ELR (cell line): ENCODE measurements at regions not wholly inside any gene's neighbourhood (a gene's known extent, or its start where the extent isn't known, plus 50 kb on each side); places are given as distances from the start of the nearest gene placed in this dataset.
"Not testable (repeated sequence)": the region's sequence is repeated elsewhere in the genome, so short reads cannot be mapped to it uniquely, and the experiment has no call there.

Experiments used
- DNase-seq: peaks from one replicate; pipeline ENCODE4 v3.0.0-alpha.2; 2015; ENCODE audit warnings: low read depth

- no peak for DNase-seq
These were observed 190.3 kb upstream of the LMCD1 start for GRCh38 chr3:8311321-8311720.

GRCh38 chr3:8312685-8313084 lies 188.9 kb upstream of the LMCD1 start:
- DNase-seq, result no peak

- DNase-seq, result no peak
These were observed 187.9 kb upstream of the LMCD1 start for GRCh38 chr3:8313560-8314267.

GRCh38 chr3:8315526-8315925 lies 186.1 kb upstream of the LMCD1 start:
- DNase-seq, result not testable (repeated sequence)

- DNase-seq, result peak; percentile 16
These were observed 183.7 kb upstream of the LMCD1 start for GRCh38 chr3:8317661-8318649.

GRCh38 chr3:8319935-8320634 lies 181.5 kb upstream of the LMCD1 start:
- peak; percentile 82 for DNase-seq

GRCh38 chr3:8320711-8321458 lies 180.7 kb upstream of the LMCD1 start:
- DNase-seq, result no peak

- DNase-seq, result peak; percentile 43
These were observed 176.9 kb upstream of the LMCD1 start for GRCh38 chr3:8324747-8325146.

GRCh38 chr3:8325306-8325705 lies 176.3 kb upstream of the LMCD1 start:
- DNase-seq, result no peak

- not testable (repeated sequence) for DNase-seq
These were observed 175.8 kb upstream of the LMCD1 start for GRCh38 chr3:8325833-8326232.

- DNase-seq, result no peak
These were observed 173.9 kb upstream of the LMCD1 start for GRCh38 chr3:8327739-8328138.

- no peak for DNase-seq
These were observed 172.7 kb upstream of the LMCD1 start for GRCh38 chr3:8328967-8329366.

- DNase-seq, result no peak
These were observed 172.0 kb upstream of the LMCD1 start for GRCh38 chr3:8329598-8329997.

- DNase-seq, result peak; percentile 8
These were observed 165.2 kb upstream of the LMCD1 start for GRCh38 chr3:8336456-8336855.

GRCh38 chr3:8338424-8338823 lies 163.2 kb upstream of the LMCD1 start:
- no peak for DNase-seq

GRCh38 chr3:8341821-8342247 lies 159.8 kb upstream of the LMCD1 start:
- no peak for DNase-seq

- no peak for DNase-seq
These were observed 158.6 kb upstream of the LMCD1 start for GRCh38 chr3:8343058-8343457.

GRCh38 chr3:8345398-8345797 lies 156.2 kb upstream of the LMCD1 start:
- DNase-seq, result peak; percentile 1

- no peak for DNase-seq
These were observed 153.5 kb upstream of the LMCD1 start for GRCh38 chr3:8348076-8348475.

- no peak for DNase-seq
These were observed 149.1 kb upstream of the LMCD1 start for GRCh38 chr3:8352475-8352874.

- no peak for DNase-seq
These were observed 148.3 kb upstream of the LMCD1 start for GRCh38 chr3:8353364-8353763.

GRCh38 chr3:8355346-8355745 lies 146.3 kb upstream of the LMCD1 start:
- DNase-seq, result no peak
